22Rv1 (cell line): ENCODE measurements at regions not wholly inside any gene's neighbourhood (a gene's known extent, or its start where the extent isn't known, plus 50 kb on each side); places are given as distances from the start of the nearest gene placed in this dataset.

Source experiments
- H3K27ac ChIP-seq: fragments of 450-650 bp; 2 replicates; pipeline ENCODE4 v1.5.1; 2017
- CTCF ChIP-seq: fragments of 450-650 bp; IDR thresholded peaks from 2 replicates; pipeline ENCODE4 v1.5.1; 2017; ENCODE audit warnings: mild to moderate bottlenecking
- ZFX ChIP-seq: fragments of 450-650 bp; IDR thresholded peaks from 2 replicates; pipeline ENCODE4 v1.6.1; 2017; ENCODE audit warnings: antibody characterized with exemption, borderline replicate concordance

GRCh38 chr10:44168478-44168877 is 216.4 kb downstream of the CXCL12 start:
- TF ChIP-seq CTCF (no peak), ZFX (no peak)

GRCh38 chr10:44167752-44168151 is 217.1 kb downstream of the CXCL12 start:
- H3K27ac ChIP-seq, result no peak overlapping the region
- TF ChIP-seq CTCF (no peak), ZFX (no peak)

More at GRCh38 chr10:44168478-44168877, 216.4 kb downstream of the CXCL12 start:
- no peak overlapping the region for H3K27ac ChIP-seq

- TF ChIP-seq CTCF (no peak), ZFX (no peak)
- no peak overlapping the region for H3K27ac ChIP-seq
These were observed 218.5 kb downstream of the CXCL12 start for GRCh38 chr10:44166441-44166840.

- TF ChIP-seq CTCF, result no peak
- no peak for TF ChIP-seq ZFX
These were observed 220.5 kb downstream of the CXCL12 start for GRCh38 chr10:44164251-44164956.

GRCh38 chr10:44161184-44161583 is 223.7 kb downstream of the CXCL12 start:
- H3K27ac ChIP-seq, result no peak overlapping the region
- TF ChIP-seq CTCF (no peak), ZFX (no peak)

More at GRCh38 chr10:44164251-44164956, 220.5 kb downstream of the CXCL12 start:
- H3K27ac ChIP-seq, result no peak overlapping the region

- no peak for TF ChIP-seq ZFX
- TF ChIP-seq CTCF, result no peak
These were observed 227.3 kb downstream of the CXCL12 start for GRCh38 chr10:44157574-44157973.

GRCh38 chr10:44154956-44155355 is 229.9 kb downstream of the CXCL12 start:
- H3K27ac ChIP-seq, result no peak overlapping the region
- no peak for TF ChIP-seq ZFX
- no peak for TF ChIP-seq CTCF

More at GRCh38 chr10:44157574-44157973, 227.3 kb downstream of the CXCL12 start:
- H3K27ac ChIP-seq, result no peak overlapping the region
